A549 (cell line): ENCODE measurements at regions not wholly inside any gene's neighbourhood (a gene's known extent, or its start where the extent isn't known, plus 50 kb on each side); places are given as distances from the start of the nearest gene placed in this dataset.

Experiments used
- ATAC-seq, 2 experiments: fragments of 200-7000 bp in 1 of 2; fragments of >200 bp in 1 of 2; cut with Nextera tagmentation in 1 of 2; cut with Tn5 transposase in 1 of 2; 3 replicates each; pipeline versions ENCODE4 v1.8.0 to v1.9.1; 2018 to 2020; ENCODE audit warnings: mild to moderate bottlenecking in 1 of 2, moderate library complexity in 1 of 2
- CTCF ChIA-PET: fragments of 300-600 bp; sonication (Branson Sonifier 250); formaldehyde crosslinking; extraction: SDS; loops from one replicate; lab custom pipeline; 2021; ENCODE audit warnings: antibody characterized with exemption, inconsistent platforms; lab: Yijun Ruan, JAX
- POLR2A ChIA-PET: fragments of 350-600 bp; formaldehyde crosslinking; extraction: SDS; loops from one replicate; lab custom pipeline; 2021; ENCODE audit warnings: antibody characterized with exemption, inconsistent platforms; lab: Yijun Ruan, JAX
- DNase-seq, 2 experiments: peaks; one replicate each; pipeline versions ENCODE4 v3.0.0 to v3.0.0-alpha.2; 2011 to 2016; ENCODE audit warnings: low read depth in 1 of 2, low spot score in 1 of 2
- FAIRE-seq: peaks from 2 replicates; lab custom pipeline; 2011; peaks lifted over from hg19 to GRCh38; lab: Jason Lieb, UNC
- H3K27ac ChIP-seq, 2 experiments: fragments of >200 bp; sonication (Bioruptor Twin); formaldehyde crosslinking; 3 replicates each; pipeline ENCODE4 v1.5.1; 2016 to 2017
- H3K4me1 ChIP-seq: fragments of >200 bp; sonication (Bioruptor Twin); formaldehyde crosslinking; 3 replicates; pipeline ENCODE4 v1.6.1; 2016
- H3K4me2 ChIP-seq: fragments of >200 bp; sonication (Bioruptor Twin); formaldehyde crosslinking; 3 replicates; pipeline ENCODE4 v1.6.1; 2016
- H3K4me3 ChIP-seq: fragments of >200 bp; sonication (Bioruptor Twin); formaldehyde crosslinking; 3 replicates; pipeline ENCODE4 v1.5.1; 2016
- H3K9me3 ChIP-seq: fragments of >200 bp; sonication (Bioruptor Twin); formaldehyde crosslinking; 3 replicates; pipeline ENCODE4 v1.6.1; 2016
- ATOH8 ChIP-seq: fragments of 250-450 bp; sonication (Bioruptor Pico); IDR thresholded peaks from 2 replicates; pipeline ENCODE4 v1.5.0; 2020; ENCODE audit warnings: low read depth, mild to moderate bottlenecking, moderate library complexity
- BCL3 ChIP-seq: fragments of >200 bp; sonication (Bioruptor Twin); formaldehyde crosslinking; IDR thresholded peaks from 3 replicates; pipeline ENCODE4 v1.6.1; 2016
- CBX2 ChIP-seq: fragments of 200-600 bp; sonication (generic); IDR thresholded peaks from 2 replicates; pipeline ENCODE4 v1.6.1; 2016; ENCODE audit warnings: low read depth, mild to moderate bottlenecking, borderline replicate concordance
- CBX8 ChIP-seq: fragments of 200-600 bp; sonication (generic); IDR thresholded peaks from 2 replicates; pipeline ENCODE4 v1.6.1; 2016
- E2F6 ChIP-seq: IDR thresholded peaks from 2 replicates; pipeline ENCODE4 v1.6.1; 2012; ENCODE audit warnings: low read depth, borderline replicate concordance
- EHMT2 ChIP-seq: fragments of 200-600 bp; sonication (generic); IDR thresholded peaks from 2 replicates; pipeline ENCODE4 v1.6.1; 2016; ENCODE audit warnings: antibody characterized with exemption, low read depth, mild to moderate bottlenecking, moderate library complexity
- FOSB ChIP-seq: fragments of 250-450 bp; sonication (Bioruptor Pico); IDR thresholded peaks from 2 replicates; pipeline ENCODE4 v1.5.0; 2020; ENCODE audit warnings: mild to moderate bottlenecking, moderate library complexity
- FOXS1 ChIP-seq: fragments of 250-450 bp; sonication (Bioruptor Pico); IDR thresholded peaks from 2 replicates; pipeline ENCODE4 v1.5.0; 2020; ENCODE audit warnings: mild to moderate bottlenecking, moderate library complexity
- HES2 ChIP-seq: fragments of >200 bp; sonication (Bioruptor Twin); formaldehyde crosslinking; IDR thresholded peaks from 2 replicates; pipeline ENCODE4 v1.6.1; 2016
- HMGXB4 ChIP-seq: fragments of 250-450 bp; sonication (Bioruptor Pico); IDR thresholded peaks from 2 replicates; pipeline ENCODE4 v1.5.0; 2021; ENCODE audit warnings: mild to moderate bottlenecking, moderate library complexity, borderline replicate concordance
- HOXB5 ChIP-seq: fragments of 250-450 bp; sonication (Bioruptor Pico); IDR thresholded peaks from 2 replicates; pipeline ENCODE4 v1.5.0; 2020; ENCODE audit warnings: mild to moderate bottlenecking, moderate library complexity
- KDM1A ChIP-seq: fragments of 200-600 bp; sonication (generic); IDR thresholded peaks from 2 replicates; pipeline ENCODE4 v1.6.1; 2016; ENCODE audit warnings: low read depth, mild to moderate bottlenecking
- NFE2L2 ChIP-seq: fragments of 150-350 bp; conservative IDR thresholded peaks from 2 replicates; pipeline ENCODE4 v1.6.1; 2014; ENCODE audit warnings: low read length
- NR3C1 ChIP-seq: fragments of >200 bp; sonication (Bioruptor Twin); formaldehyde crosslinking; IDR thresholded peaks from 3 replicates; pipeline ENCODE4 v1.6.1; 2017
- RCOR1 ChIP-seq: fragments of 150-350 bp; IDR thresholded peaks from 2 replicates; pipeline ENCODE4 v1.6.1; 2014; ENCODE audit warnings: antibody characterized with exemption, low read length, low read depth
- REST ChIP-seq: fragments of 200-600 bp; sonication (generic); IDR thresholded peaks from 2 replicates; pipeline ENCODE4 v1.6.1; 2016; ENCODE audit warnings: antibody characterized with exemption, mild to moderate bottlenecking, moderate library complexity
- RNF2 ChIP-seq: fragments of 200-600 bp; sonication (generic); IDR thresholded peaks from 2 replicates; pipeline ENCODE4 v1.6.1; 2016; ENCODE audit warnings: low read depth, mild to moderate bottlenecking, antibody characterized with exemption, moderate library complexity, borderline replicate concordance
- TFCP2L1 ChIP-seq: fragments of 250-450 bp; sonication (Bioruptor Pico); IDR thresholded peaks from 2 replicates; pipeline ENCODE4 v1.5.0; 2021; ENCODE audit warnings: mild to moderate bottlenecking
- USF2 ChIP-seq: fragments of 450-650 bp; IDR thresholded peaks from 2 replicates; pipeline ENCODE4 v1.6.1; 2014; ENCODE audit warnings: antibody characterized with exemption
- ZFP36 ChIP-seq: fragments of 450-650 bp; IDR thresholded peaks from 2 replicates; pipeline ENCODE4 v1.6.1; 2014; ENCODE audit warnings: borderline replicate concordance; ENCODE audit not compliant: partially characterized antibody
- ZSCAN20 ChIP-seq: fragments of 250-450 bp; sonication (Bioruptor Pico); IDR thresholded peaks from 2 replicates; pipeline ENCODE4 v1.8.0; 2022; ENCODE audit warnings: mild to moderate bottlenecking, moderate library complexity
- WGBS: methylation state at CpG from one replicate; pipeline ENCODE4 v1.1.6; 2017; ENCODE audit errors: missing lambda C conversion rate; 5-methylcytosine and 5-hydroxymethylcytosine counted together

GRCh38 chr5:61256474-61256873 lies 75.6 kb upstream of the ZSWIM6 start:
- CTCF ChIA-PET = interaction anchor here (1.6 kb wide), 1 partner anchor 8 kb away, joined by 3 read pairs; no protein-coding TSS in a partner anchor
- DNase-seq = no peak
- TF ChIP-seq FOXS1 (CRISPR knock-in tag) (no peak), ZFP36 (no peak), ZSCAN20 (CRISPR knock-in tag) (no peak), USF2 (no peak), RNF2 (no peak), EHMT2 (no peak), BCL3 (no peak), CBX2 (no peak), RCOR1 (no peak), FOSB (CRISPR knock-in tag) (no peak), HMGXB4 (CRISPR knock-in tag) (no peak), HOXB5 (CRISPR knock-in tag) (no peak), ATOH8 (no peak), E2F6 (no peak), NR3C1 (no peak)
- TF ChIP-seq, all 56 proteins: peak for 0
- peak in 1 of 2 experiments; percentile 30; a peak in 2 of 6 replicates for ATAC-seq
- WGBS = 24% methylated on average over 1 of the region's 1 CpG
- POLR2A ChIA-PET = no interaction called here
- peaks cover 13% of the 10 kb centered on the region; the same call in 2 of the 3 replicates for H3K4me1 ChIP-seq
- no peak overlapping the region for H3K4me2 ChIP-seq
- H3K4me3 ChIP-seq = no peak overlapping the region
- no peak overlapping the region for H3K27ac ChIP-seq
- FAIRE-seq = no peak
- no peaks in the 10 kb centered on the region for H3K9me3 ChIP-seq

- POLR2A ChIA-PET = interaction anchor here (0.6 kb wide), 1 partner anchor 74 kb away, joined by 4 read pairs; no protein-coding TSS in a partner anchor
These were observed 74.6 kb upstream of the ZSWIM6 start for GRCh38 chr5:61257421-61257820.

More at GRCh38 chr5:61257421-61257820, 74.6 kb upstream of the ZSWIM6 start:
- FAIRE-seq = no peak
- H3K27ac ChIP-seq = no peak overlapping the region
- WGBS = 94% methylated on average over 3 of the region's 3 CpGs
- no peak overlapping the region for H3K4me3 ChIP-seq
- H3K4me1 ChIP-seq = peaks cover 13% of the 10 kb centered on the region; the same call in 2 of the 3 replicates
- CTCF ChIA-PET = no interaction called here
- no peak for TF ChIP-seq RNF2
- no peak for TF ChIP-seq CBX8
- no peak for TF ChIP-seq NFE2L2
- no peak for TF ChIP-seq HMGXB4 (CRISPR knock-in tag)
- no peak for TF ChIP-seq HES2
- TF ChIP-seq KDM1A = no peak
- no peak for TF ChIP-seq TFCP2L1
- no peak for TF ChIP-seq REST
- TF ChIP-seq, all 56 proteins: peak for 0
- Histone ChIP-seq H3K9me3 (no peaks in the 10 kb centered on the region), H3K4me2 (no peak overlapping the region)
- no peak for ATAC-seq
- DNase-seq = no peak
